ENCODE measurements at regions not wholly inside any gene's neighbourhood (a gene's known extent, or its start where the extent isn't known, plus 50 kb on each side); places are given as distances from the start of the nearest gene placed in this dataset.

DNA sequence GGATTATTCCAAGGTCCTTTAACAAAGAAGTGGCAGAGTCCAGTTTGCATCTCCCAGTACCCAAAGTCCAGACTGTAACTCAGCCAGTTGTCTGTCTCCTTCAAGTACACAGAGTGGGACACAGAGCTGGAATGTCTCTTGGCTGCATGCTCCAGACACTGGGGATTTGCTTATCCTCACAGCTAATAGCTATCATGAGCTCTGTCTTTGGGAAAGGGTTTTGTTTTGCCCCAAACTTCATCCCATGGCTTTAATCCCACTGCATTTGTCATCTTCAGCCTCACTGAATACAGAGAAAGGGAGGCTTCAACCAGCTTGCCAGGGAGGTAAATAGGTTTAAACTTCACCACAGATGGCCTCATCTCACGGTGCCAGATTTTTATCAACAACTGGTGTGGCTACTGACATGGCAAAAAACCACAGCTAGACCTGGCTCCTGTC lies 412.2 kb upstream of the SLC24A2 start:
- no peak for DNase-seq (ENCODE audit: low read depth in 4 of 4, low spot score in 2 of 4)

DNA sequence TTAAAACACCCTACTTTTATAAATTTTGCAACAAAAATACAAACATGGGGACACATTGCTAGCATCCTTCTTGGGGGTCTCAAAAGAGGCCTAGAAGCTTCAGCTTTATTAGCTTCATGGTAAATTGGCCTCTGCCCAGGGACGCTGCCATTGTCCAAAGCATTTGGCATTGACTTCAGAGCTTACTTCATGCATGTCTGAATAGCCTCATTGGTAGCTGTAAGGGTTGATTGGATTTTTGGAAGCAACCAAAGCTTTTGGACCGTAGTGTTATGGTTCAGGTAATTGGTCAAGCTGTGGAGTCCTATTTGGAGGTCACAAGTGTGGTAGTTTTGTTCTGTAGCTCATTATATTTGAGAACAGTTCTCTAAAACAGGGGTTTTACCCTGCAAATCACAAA lies 411.7 kb upstream of the SLC24A2 start:
- no peak for DNase-seq (ENCODE audit: low read depth in 4 of 4, low spot score in 2 of 4)

DNA sequence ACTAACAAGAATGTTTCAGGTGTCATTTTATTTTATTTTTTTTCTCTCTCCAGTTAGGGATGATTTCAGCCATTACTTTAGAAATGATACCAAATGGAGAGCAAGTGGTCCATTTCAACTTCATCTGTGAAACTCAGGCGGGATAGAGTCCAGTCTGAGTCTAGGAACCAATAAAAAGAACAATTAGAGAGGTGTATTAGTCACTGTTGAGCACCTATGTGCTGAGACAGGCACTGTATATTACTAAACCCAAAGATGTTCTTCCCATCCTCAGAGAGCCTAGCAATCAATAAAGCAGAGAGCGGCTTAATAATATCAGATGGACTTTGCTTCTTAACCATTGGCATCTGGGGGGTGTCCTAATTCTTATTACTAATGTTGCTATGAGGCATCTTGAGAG lies 410.3 kb upstream of the SLC24A2 start:
- no peak for DNase-seq (ENCODE audit: low read depth in 4 of 4, low spot score in 2 of 4)

DNA sequence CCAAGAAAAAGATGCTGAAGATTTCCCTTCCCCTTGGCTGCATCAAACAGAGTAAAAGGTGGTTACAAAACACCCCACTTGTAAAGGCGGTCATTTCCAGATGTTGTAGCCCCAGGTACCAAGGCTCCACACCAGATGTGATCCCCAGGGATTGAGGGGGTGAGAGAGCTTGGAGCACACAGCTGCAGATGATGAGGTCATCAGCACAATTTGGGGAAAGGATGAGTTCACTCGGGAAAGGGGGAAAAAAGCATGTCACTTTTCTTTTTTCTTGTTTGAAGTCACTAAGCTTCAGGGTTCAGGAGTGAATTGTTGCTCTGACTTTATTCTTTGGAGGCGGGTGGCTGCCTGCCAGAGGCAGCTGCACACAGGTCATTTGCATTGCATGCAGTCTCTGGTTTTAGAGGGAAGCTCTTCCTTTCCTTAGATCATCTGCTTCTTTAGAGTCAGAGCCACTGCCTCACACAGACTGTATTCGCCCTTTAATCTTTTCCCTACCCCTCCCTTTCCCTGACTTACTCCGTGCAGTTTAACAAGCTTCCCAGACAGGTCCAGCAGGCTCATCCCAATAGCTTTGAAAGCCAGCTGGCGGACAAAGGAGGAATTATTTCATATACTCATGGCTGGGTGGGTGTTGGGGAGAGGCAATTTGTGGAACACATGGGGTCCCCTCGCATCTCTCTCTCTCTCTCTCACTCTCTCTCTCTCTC lies 409.3 kb upstream of the SLC24A2 start:
- no peak for DNase-seq (ENCODE audit: low read depth in 4 of 4, low spot score in 2 of 4)

DNA sequence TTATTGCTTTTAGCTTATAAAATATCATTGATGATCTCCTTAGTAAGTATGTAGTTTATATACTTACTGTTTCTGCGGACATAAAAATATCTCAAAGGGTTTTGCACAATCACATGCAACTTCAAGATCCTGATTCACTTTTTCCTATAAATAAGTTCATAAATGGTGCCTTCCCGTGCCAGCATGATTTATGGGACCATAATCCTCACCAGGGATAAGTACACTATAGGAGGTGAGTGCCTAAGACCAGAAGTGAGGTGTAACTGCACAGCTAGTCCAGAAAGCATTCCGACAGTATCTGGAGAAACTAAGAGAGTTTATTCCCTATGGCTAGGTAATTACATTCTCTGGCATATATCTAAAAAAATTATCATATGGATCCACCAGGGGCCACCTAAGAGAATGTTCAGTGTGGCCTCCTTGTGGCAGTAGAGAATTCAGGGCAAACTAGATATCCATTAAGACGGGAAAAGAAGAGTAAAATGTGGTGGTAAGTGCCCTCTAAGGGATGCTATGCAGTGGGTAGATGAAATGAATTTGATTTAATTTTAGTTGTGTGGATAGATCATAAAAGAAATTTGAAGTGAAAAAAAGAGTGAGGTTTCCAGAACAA lies 402.5 kb upstream of the SLC24A2 start:
- no peak for DNase-seq (ENCODE audit: low read depth in 4 of 4, low spot score in 2 of 4)

DNA sequence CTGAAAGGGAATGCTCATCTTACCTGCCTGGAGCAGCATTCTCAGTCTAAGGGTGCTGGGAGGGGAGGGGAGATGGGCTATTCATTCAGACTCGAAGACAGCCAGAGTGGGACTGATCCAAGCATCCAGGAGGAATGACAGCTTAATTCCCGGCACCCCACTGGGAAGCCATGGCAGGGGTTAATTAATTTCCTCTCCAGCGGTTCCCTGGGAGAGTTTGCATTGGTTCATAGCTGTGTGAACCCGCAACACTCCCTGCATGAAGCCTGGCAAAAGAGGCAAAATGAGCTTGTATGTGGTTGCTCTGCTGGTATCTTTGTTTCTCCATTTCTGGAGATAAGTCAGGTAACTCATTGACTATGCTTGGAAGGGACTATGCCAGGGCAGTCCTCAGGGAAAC lies 401.0 kb upstream of the SLC24A2 start:
- no peak for DNase-seq (ENCODE audit: low read depth in 4 of 4, low spot score in 2 of 4)

DNA sequence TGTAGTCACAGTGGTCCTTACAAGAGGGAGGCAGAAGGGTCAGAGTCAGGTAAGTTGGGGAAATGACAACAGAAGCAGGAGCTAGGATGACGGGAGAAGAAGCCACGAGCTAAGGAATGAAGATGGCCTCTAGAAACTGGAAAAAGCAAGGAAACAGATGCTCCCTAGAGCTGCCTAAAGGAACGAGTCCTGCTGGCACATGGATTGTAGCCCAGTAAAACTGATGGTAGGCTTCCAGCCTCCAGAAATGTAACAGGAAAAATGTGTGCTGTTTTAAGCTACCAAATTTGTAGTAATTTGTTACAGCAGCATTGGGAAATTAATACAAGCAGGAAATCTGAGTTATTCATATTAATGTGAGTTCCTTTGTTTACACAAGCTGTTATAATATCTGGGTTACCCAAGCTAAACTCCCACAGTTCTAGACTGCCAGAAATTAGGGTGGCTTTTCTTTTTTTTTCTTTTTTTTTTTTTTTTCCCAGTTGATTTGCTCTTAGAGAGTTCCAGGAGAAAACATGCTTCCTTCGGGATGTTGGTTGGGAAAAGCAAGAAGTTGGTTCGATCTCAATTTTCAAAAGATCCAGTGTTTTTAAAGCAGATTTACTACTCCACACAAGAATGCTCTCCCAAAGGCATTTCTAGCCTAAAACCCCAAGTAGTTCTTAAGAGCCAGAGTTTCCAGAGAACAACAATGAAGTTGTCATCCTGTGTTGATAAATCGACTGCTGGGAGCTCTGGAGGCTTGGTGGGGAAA lies 400.0 kb upstream of the SLC24A2 start:
- no peak for DNase-seq (ENCODE audit: low read depth in 4 of 4, low spot score in 2 of 4)

DNA sequence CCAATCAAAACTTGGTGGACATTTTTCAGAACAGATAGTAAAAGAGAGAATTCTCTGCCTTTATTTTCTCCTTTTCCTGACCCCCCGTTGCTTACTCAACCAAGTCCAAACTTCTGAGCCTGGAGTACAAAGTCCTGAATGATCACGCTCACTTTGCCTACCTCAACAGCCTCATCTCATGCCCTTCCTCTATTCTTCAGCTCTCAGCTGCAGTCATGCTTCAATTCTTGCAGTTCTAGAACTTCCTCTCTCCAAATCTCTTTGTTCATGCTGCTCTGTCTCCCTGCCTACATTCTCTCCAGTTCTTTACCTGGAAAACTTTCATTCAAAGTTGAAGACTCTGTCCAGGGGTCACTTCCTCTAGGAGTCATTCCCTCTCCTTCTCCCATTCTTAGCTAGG lies 398.5 kb upstream of the SLC24A2 start:
- DNase-seq (ENCODE audit: low read depth in 4 of 4, low spot score in 2 of 4) = no peak

DNA sequence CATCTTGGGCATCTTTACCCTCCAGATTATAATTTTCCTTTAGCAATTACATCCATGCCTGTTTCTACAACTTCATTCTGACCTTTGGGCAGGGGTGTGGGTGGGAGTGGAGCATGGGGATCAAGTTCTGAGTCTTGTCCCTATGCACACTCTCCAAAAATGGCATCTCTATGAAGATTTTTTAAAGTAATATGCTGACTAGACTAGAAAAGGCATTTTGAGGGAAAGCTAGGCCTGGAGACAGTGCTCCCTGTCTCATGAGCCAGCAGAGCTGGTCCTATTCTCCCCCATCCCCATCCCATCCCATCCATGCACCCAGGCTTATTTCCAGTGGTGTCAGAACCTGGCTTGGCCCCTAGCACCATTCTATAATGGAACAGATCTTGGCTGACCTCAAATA lies 398.0 kb upstream of the SLC24A2 start:
- DNase-seq (ENCODE audit: low read depth in 4 of 4, low spot score in 2 of 4) = no peak

DNA sequence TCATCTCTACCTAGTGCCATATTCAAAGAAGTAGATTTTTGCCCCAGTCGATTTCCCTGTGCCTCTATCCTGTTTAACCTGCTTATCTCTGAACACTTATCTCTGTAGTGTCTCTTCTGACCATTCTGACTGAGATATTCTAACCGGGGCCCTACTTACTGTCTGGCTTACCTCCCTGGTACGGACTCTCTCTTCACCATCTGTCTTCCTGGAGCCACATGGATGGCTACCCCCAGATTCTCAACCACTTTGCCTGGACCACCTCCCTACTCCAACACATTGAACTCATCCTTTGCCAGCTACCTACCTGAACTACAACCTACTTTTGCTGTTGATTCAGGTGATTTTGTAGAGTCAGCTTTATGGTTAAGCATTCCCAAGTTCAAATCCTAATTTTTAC lies 397.4 kb upstream of the SLC24A2 start:
- DNase-seq (ENCODE audit: low read depth in 4 of 4, low spot score in 2 of 4) = no peak

DNA sequence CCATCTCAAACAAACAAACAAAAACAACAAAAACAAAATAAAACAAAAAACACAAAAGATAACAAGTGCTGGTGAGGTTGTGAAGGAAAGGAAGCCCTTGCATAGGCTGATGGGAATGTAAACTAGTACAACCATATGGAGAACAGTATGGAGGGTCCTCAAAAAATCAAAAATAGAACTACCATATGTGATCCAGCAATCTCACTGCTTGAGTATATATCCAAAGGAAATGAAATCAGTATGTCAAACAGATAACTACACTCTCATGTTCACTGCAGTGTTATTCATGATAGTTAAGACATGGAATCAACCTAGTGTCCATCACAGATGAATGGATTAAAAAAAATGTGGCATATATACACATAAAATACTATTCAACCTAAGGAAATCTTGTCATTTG lies 395.7 kb upstream of the SLC24A2 start:
- DNase-seq (ENCODE audit: low read depth in 4 of 4, low spot score in 2 of 4) = no peak

DNA sequence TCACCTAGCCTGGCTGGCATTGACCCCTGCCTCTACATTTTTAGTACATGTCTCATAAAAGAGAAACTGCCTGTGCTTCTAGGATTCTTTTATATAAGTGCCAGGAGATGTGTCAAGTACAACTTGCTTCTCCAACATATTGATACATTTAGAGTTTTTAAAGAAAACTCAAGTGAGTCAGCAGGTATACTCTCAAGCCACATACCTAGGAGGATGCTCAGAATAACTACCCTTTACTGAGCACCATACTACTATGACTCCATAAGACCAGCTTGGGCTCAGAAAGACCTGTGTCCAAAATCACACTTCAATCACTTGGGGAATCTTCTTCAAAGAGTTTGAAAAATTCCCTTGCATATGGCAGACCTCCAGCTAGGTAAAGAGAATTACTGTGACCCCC lies 389.8 kb upstream of the SLC24A2 start:
- DNase-seq (ENCODE audit: low read depth in 4 of 4, low spot score in 2 of 4) = no peak

DNA sequence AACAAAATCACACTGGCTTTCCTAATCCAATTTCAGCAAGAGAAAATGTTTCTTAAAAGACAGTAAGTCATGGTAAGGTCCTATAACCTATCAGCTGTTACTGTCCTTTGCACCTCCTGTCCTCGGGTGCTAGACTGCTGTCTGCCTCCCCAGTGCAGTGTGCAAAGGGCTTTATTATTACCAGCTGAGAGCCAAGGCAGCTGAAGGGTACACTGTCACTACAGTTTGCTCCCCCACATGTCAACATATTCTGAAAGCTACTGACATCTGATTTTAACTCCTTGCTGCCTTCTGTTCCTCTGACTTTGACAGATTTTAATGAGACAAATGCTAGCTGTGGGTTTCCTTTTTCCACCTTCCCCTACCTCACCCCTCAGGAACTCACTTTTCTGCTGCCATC lies 389.4 kb upstream of the SLC24A2 start:
- no peak for DNase-seq (ENCODE audit: low read depth in 4 of 4, low spot score in 2 of 4)

DNA sequence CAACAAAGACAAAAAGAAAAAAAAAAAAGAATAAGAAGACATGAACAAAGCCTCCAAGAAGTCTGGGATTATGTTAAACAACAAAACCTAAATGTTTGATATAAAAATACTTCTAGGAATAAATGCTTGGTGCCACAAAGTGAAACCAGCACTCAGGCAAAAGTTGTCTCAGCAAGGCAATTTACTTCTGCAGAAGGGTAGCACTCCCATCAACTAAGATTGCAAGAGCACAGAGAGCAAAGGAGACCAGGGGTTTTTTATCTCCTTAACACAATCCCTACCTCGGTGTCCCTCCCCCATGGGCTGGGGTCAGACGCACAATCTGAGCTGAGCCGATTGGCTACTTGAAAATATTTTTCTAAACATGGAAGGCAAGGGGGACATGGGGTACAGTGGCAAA lies 381.3 kb upstream of the SLC24A2 start:
- DNase-seq (ENCODE audit: low read depth in 4 of 4, low spot score in 2 of 4) = no peak

DNA sequence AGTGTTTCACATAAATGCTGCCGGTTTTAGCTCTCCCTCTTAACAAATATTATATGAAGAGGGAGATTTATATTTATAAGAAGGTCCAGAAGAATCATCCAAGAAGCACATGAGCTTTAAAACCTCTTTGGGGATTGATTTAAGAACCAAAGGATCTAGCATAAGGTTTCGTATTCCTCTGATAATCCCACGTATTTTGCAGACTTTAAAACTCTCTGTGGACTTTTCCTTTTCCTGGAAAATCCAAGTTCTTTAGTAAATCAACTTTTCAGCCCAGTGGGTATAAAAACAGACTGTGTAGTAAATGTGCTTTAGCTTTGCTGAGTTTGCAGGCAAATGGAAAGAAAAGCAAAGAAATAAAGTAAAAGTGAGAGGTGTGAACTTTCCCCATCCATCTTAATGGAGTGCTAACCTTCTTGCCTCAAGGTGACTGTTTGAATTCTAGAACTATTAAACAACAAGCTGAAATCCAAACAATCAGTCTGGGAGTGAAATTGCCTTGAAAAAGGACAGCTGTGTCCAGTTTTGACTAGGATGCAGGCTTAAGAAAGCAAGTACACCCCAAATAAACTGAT lies 363.4 kb upstream of the SLC24A2 start:
- DNase-seq (ENCODE audit: low read depth in 4 of 4, low spot score in 2 of 4) = peak in 3 of 4 donors; percentile 20 to 55 (median 40)

DNA sequence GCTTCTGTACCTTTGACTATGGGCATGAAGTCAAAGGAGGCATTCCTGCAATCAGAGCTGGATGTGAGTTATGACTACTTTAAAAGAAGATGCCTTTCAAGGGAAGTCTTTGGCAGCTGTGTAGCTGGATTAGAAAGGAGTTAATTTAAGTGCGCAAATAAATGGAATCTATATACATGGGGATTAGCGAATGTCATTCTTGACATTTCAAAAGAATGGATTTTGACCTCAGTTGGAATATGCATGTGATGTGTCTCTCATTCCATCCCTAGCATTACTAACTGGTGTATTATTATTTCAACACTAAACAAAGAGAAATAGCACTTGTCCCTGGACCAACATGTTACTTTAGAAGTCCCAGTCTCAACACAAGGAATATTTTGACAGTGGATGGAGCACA lies 359.6 kb upstream of the SLC24A2 start:
- no peak for DNase-seq (ENCODE audit: low read depth in 4 of 4, low spot score in 2 of 4)

DNA sequence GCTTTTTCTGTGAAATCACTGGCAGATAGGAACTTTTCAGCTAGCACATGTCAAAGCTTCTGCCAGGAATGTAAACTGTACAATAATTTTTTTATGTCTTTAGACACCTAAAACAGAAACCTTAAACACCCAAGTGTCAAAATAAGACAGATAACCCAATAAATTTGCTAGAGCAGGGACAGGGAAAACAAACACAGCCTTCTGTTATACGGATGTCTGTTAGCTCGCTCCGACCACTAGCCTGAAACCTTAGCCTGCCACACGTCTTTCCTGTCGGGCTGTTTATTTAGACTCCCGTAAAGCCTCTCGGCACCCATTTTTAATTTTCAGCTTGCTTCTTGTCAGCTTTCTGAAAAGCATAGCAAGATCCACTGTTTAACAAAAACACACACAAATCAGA lies 355.4 kb upstream of the SLC24A2 start:
- DNase-seq (ENCODE audit: low read depth in 4 of 4, low spot score in 2 of 4) = peak in 1 of 4 donors; percentile 18

DNA sequence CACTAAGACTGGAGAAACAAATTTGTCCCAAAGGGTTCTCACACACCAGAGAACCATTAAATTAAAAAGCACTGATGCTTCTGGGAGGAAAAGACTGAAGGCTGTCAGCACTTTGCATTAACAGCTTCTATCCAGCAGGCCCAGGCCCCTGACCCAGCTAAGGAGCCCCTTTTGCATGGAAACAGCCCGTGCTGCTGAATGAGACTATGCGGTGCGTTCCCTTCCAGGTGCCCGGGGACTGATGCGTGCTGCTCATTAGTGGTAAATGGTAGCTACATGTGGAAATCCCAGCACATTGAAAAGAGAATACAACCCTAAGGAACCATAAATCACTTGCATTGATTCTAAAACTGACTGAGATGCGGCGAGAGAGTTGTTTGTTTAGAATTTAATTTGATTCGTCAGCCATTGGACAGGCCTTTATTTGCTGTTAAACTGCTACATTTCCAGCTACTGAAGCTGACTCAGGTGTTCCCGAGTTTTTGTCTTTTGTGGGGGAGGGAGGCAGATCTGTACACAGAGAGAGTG lies 351.0 kb upstream of the SLC24A2 start:
- DNase-seq (ENCODE audit: low read depth in 4 of 4, low spot score in 2 of 4) = no peak

DNA sequence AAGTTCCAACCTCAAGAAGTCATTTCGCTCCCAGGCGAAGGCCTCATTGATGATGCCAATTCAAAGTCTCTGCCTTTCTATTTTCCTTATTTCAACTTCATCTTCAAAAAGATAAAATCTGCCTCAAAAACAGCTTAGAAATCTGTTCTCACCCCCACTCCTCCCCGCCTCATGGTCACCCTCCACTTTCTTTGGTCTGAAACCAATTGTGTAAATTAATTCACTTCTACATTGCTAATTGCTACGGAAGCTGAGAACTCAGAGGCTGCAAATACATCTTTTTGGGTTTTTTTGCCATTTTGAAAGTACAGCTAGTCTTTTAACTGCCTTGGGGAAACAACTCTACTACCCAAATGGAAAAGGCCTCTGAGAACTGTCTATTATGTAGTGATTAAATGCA lies 350.0 kb upstream of the SLC24A2 start:
- DNase-seq (ENCODE audit: low read depth in 4 of 4, low spot score in 2 of 4) = no peak

DNA sequence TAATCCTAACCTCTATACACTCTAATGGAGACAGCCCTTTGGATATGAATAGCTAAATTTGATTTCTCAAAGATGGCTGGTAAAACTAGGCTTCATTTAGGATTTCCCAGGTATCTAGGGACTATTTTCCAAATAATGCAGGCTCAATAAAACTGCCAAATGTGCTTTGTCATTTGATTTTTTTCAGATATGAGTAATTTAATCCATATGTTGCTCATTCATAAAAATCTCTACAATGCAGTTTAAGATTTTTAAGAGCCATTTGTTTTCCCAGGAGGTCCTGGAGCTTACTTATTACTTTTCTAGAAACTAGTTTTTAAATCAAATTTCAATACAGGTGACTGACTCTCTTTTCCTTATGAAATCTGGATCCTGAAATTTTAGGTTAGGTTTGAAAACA lies 349.3 kb upstream of the SLC24A2 start:
- DNase-seq (ENCODE audit: low read depth in 4 of 4, low spot score in 2 of 4) = no peak

DNA sequence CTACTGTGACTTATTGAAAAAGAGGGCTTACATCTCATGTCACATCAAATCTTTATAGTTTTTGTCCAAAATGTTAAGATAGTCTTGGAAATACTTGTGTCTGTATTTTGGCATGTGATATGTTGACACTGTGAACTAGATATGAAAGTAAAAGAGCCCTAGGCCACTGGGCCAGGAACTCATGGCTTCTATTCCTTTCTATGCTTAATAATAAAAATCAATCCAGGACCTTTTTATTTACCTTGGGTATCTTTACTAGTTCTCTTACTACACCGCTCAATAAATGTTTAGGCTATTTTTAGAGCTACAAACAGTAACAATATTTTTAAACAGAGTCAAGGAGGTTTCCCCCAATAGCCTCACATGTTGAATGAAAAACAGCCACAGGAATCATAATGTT lies 348.6 kb upstream of the SLC24A2 start:
- DNase-seq (ENCODE audit: low read depth in 4 of 4, low spot score in 2 of 4) = no peak
